ENCODE measurements at regions not wholly inside any gene's neighbourhood (a gene's known extent, or its start where the extent isn't known, plus 50 kb on each side); places are given as distances from the start of the nearest gene placed in this dataset.

DNA sequence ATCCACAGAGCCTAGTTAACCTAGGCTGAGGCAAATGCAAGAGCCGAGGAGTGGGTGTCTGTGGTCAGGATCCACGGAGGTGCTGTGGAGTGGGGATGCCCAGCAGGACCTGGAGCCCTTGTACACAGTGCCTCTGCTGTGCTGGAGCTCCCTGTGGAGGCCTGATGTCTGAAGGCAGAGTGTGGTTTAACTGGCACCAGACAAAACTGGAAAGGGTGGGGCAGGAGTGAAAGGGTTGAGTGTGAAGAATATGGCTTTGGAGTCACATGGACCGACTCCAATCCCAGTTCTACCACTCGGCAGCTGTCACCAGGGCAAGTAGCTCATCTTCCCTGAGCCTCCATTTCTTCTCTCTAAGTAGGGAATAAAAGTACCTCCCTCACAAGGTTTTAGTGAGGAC lies 60.3 kb upstream of the GPR12 start:
- TF ChIP-seq MYC (IDR thresholded peaks at IDR 0.05; ENCODE audit: insufficient read depth, insufficient read length, insufficient replicate concordance, low read length, severe bottlenecking) = no peak
- TF ChIP-seq TARDBP (IDR thresholded peaks at IDR 0.05; ENCODE audit: borderline replicate concordance) = no peak

All from GM12878 (cell line).